ENCODE measurements at regions not wholly inside any gene's neighbourhood (a gene's known extent, or its start where the extent isn't known, plus 50 kb on each side); places are given as distances from the start of the nearest gene placed in this dataset.

- WGBS (ENCODE audit: insufficient coverage), result 100% methylated on average over 4 of the region's 6 CpGs
- TF ChIP-seq EZH2 (IDR thresholded peaks at IDR 0.05; ENCODE audit: borderline replicate concordance, insufficient read depth, low read depth, low read length, poor library complexity, severe bottlenecking) (no peak), CTCF (IDR thresholded peaks at IDR 0.05) (no peak)
- H3K9me3 Mint-ChIP-seq (ENCODE audit: insufficient read depth), result no peaks in the 10 kb centered on the region
- H3K9ac ChIP-seq (ENCODE audit: low read length), result no peak overlapping the region
- H4K20me1 ChIP-seq (ENCODE audit: control insufficient read depth, insufficient read depth, low read length, poor library complexity, severe bottlenecking), result no peaks in the 10 kb centered on the region
- no peaks in the 10 kb centered on the region for H3K36me3 ChIP-seq (replicated peaks in 1 of 2; ENCODE audit: control extremely low read depth in 1 of 2, control insufficient read depth in 1 of 2, extremely low read depth in 1 of 2, insufficient read depth in 2 of 2, low read length in 1 of 2)
- H2AFZ ChIP-seq (ENCODE audit: insufficient read depth, low read depth, low read length, poor library complexity, severe bottlenecking), result no peak overlapping the region
- H3K4me1 ChIP-seq (ENCODE audit: control insufficient read depth in 2 of 2, insufficient read depth in 2 of 2, low read length in 2 of 2), result no peaks in the 10 kb centered on the region
- no peaks in the 10 kb centered on the region for H3K27me3 ChIP-seq (replicated peaks in 1 of 4; ENCODE audit: control extremely low read depth in 1 of 4, control insufficient read depth in 3 of 4, insufficient read depth in 4 of 4, low read length in 3 of 4)
- H3K79me2 ChIP-seq (ENCODE audit: control insufficient read depth, insufficient read depth, low read length), result no peaks in the 10 kb centered on the region
- ChIA-PET CTCF (no interaction called here), POLR2A (no interaction called here)
- ATAC-seq (ENCODE audit: low read depth) (no peak), DNase-seq (no peak)
- H3K4me2 ChIP-seq (replicated peaks; ENCODE audit: low read depth, low read length, poor library complexity, severe bottlenecking), result no peak overlapping the region
- H3K4me3 ChIP-seq (ENCODE audit: control extremely low read depth in 1 of 5, extremely low read depth in 1 of 5, insufficient read depth in 1 of 5, low read depth in 2 of 5, low read length in 4 of 5), result no peak overlapping the region
- no peaks in the 10 kb centered on the region for H3K9me3 ChIP-seq (ENCODE audit: control extremely low read depth in 1 of 3, control insufficient read depth in 2 of 3, insufficient read depth in 1 of 3, low read length in 2 of 3)
- H3K4me1 Mint-ChIP-seq, result no peaks in the 10 kb centered on the region
- H3K27ac ChIP-seq (ENCODE audit: low read length in 2 of 2), result no peak overlapping the region
- intact Hi-C loops (cut with micrococcal nuclease), result no loop called here
- H3K27me3 Mint-ChIP-seq, result no peaks in the 10 kb centered on the region
- no peak overlapping the region for H3K4me3 Mint-ChIP-seq
- no peak overlapping the region for H3K27ac Mint-ChIP-seq
Observed at GRCh38 chr18:4631239-4631638, 176.1 kb upstream of the DLGAP1 start.

- no peak overlapping the region for H3K27ac Mint-ChIP-seq
- Histone ChIP-seq H2AFZ (ENCODE audit: insufficient read depth, low read depth, low read length, poor library complexity, severe bottlenecking) (no peak overlapping the region), H3K27me3 (replicated peaks in 1 of 4; ENCODE audit: control extremely low read depth in 1 of 4, control insufficient read depth in 3 of 4, insufficient read depth in 4 of 4, low read length in 3 of 4) (no peaks in the 10 kb centered on the region), H3K4me3 (ENCODE audit: control extremely low read depth in 1 of 5, extremely low read depth in 1 of 5, insufficient read depth in 1 of 5, low read depth in 2 of 5, low read length in 4 of 5) (no peak overlapping the region), H3K4me1 (ENCODE audit: control insufficient read depth in 2 of 2, insufficient read depth in 2 of 2, low read length in 2 of 2) (no peaks in the 10 kb centered on the region), H3K9me3 (ENCODE audit: control extremely low read depth in 1 of 3, control insufficient read depth in 2 of 3, insufficient read depth in 1 of 3, low read length in 2 of 3) (peaks cover 0 to 3% (median 0%) of the 10 kb centered on the region in 3 donors), H3K36me3 (replicated peaks in 1 of 2; ENCODE audit: control extremely low read depth in 1 of 2, control insufficient read depth in 1 of 2, extremely low read depth in 1 of 2, insufficient read depth in 2 of 2, low read length in 1 of 2) (no peaks in the 10 kb centered on the region), H4K20me1 (ENCODE audit: control insufficient read depth, insufficient read depth, low read length, poor library complexity, severe bottlenecking) (no peaks in the 10 kb centered on the region), H3K4me2 (replicated peaks; ENCODE audit: low read depth, low read length, poor library complexity, severe bottlenecking) (no peak overlapping the region), H3K79me2 (ENCODE audit: control insufficient read depth, insufficient read depth, low read length) (no peaks in the 10 kb centered on the region), H3K27ac (ENCODE audit: low read length in 2 of 2) (no peak overlapping the region), H3K9ac (ENCODE audit: low read length) (no peak overlapping the region)
- TF ChIP-seq EZH2 (IDR thresholded peaks at IDR 0.05; ENCODE audit: borderline replicate concordance, insufficient read depth, low read depth, low read length, poor library complexity, severe bottlenecking), result no peak
- no peak for TF ChIP-seq CTCF (IDR thresholded peaks at IDR 0.05)
- ChIA-PET CTCF (no interaction called here), POLR2A (no interaction called here)
- DNase-seq (no peak), ATAC-seq (ENCODE audit: low read depth) (no peak)
- WGBS (ENCODE audit: insufficient coverage), result 75% methylated on average over 2 of the region's 3 CpGs
- intact Hi-C loops (cut with micrococcal nuclease), result no loop called here
- H3K9me3 Mint-ChIP-seq (ENCODE audit: insufficient read depth), result peaks cover 2% of the 10 kb centered on the region
- H3K27me3 Mint-ChIP-seq, result no peaks in the 10 kb centered on the region
- no peak overlapping the region for H3K4me3 Mint-ChIP-seq
- no peaks in the 10 kb centered on the region for H3K4me1 Mint-ChIP-seq
Observed at GRCh38 chr18:4605212-4605611, 150.1 kb upstream of the DLGAP1 start.

All from B cell (primary cell).